ENCODE measurements at regions not wholly inside any gene's neighbourhood (a gene's known extent, or its start where the extent isn't known, plus 50 kb on each side); places are given as distances from the start of the nearest gene placed in this dataset.

GRCh38 chr20:56835829-56836550 lies 206.9 kb downstream of the TFAP2C start:
- no peak for TF ChIP-seq CTCF (conservative IDR thresholded peaks at IDR 0.05; ENCODE audit: low read depth, low read length)
- no peak for TF ChIP-seq EZH2phosphoT487 (IDR thresholded peaks at IDR 0.05; ENCODE audit: borderline replicate concordance, low read length)
- no peak for TF ChIP-seq EZH2 (IDR thresholded peaks at IDR 0.05; ENCODE audit: low read length, unreplicated experiment)

Data from PC-3 (cell line).